Fibroblast of the aortic adventitia (primary cell): ENCODE measurements at regions not wholly inside any gene's neighbourhood (a gene's known extent, or its start where the extent isn't known, plus 50 kb on each side); places are given as distances from the start of the nearest gene placed in this dataset.

Experiments
- DNase-seq: peaks from one replicate; pipeline ENCODE4 v3.0.0-alpha.2; 2010; ENCODE audit warnings: low read depth
- H3K4me3 ChIP-seq: 2 replicates; pipeline ENCODE4 v1.5.1; 2011; ENCODE audit warnings: low read depth, mild to moderate bottlenecking, control low read depth, low read length, moderate library complexity
- CTCF ChIP-seq: IDR thresholded peaks from 2 replicates; pipeline ENCODE4 v1.5.1; 2011; ENCODE audit warnings: mild to moderate bottlenecking, low read length, control low read depth, inconsistent platforms; ENCODE audit not compliant: insufficient read depth

- peak; percentile 43 for DNase-seq
- no peak for TF ChIP-seq CTCF
Observed at GRCh38 chr1:36638268-36638667, 155.6 kb upstream of the CSF3R start.

GRCh38 chr1:36636206-36636605 lies 153.5 kb upstream of the CSF3R start:
- no peak overlapping the region for H3K4me3 ChIP-seq
- no peak for TF ChIP-seq CTCF
- no peak for DNase-seq

More at GRCh38 chr1:36638268-36638667, 155.6 kb upstream of the CSF3R start:
- no peak overlapping the region for H3K4me3 ChIP-seq

- TF ChIP-seq CTCF, result no peak
- H3K4me3 ChIP-seq, result no peak overlapping the region
- DNase-seq, result no peak
Observed at GRCh38 chr1:36635284-36635683, 152.6 kb upstream of the CSF3R start.

- H3K4me3 ChIP-seq, result no peak overlapping the region
- TF ChIP-seq CTCF, result no peak
Observed at GRCh38 chr1:36628804-36629203, 146.1 kb upstream of the CSF3R start.

GRCh38 chr1:36626435-36626834 lies 143.7 kb upstream of the CSF3R start:
- H3K4me3 ChIP-seq, result no peak overlapping the region
- no peak for DNase-seq
- TF ChIP-seq CTCF, result no peak

More at GRCh38 chr1:36628804-36629203, 146.1 kb upstream of the CSF3R start:
- no peak for DNase-seq

- TF ChIP-seq CTCF, result no peak
- no peak overlapping the region for H3K4me3 ChIP-seq
- DNase-seq, result no peak
Observed at GRCh38 chr1:36625935-36626310, 143.2 kb upstream of the CSF3R start.

GRCh38 chr1:36625253-36625934 lies 142.7 kb upstream of the CSF3R start:
- no peak for TF ChIP-seq CTCF
- no peak for DNase-seq
- no peak overlapping the region for H3K4me3 ChIP-seq
